CD4-positive, alpha-beta T cell treated with Interleukin-10 for 1 hour (primary cell): ENCODE measurements at regions not wholly inside any gene's neighbourhood (a gene's known extent, or its start where the extent isn't known, plus 50 kb on each side); places are given as distances from the start of the nearest gene placed in this dataset.
"Not testable (repeated sequence)": the region's sequence is repeated elsewhere in the genome, so short reads cannot be mapped to it uniquely, and the experiment has no call there.

Source experiments
- DNase-seq: peaks from one replicate; pipeline ENCODE4 v3.0.0-alpha.2; 2020

GRCh38 chr7:69193061-69193460, 405.2 kb upstream of the AUTS2 start:
- no peak for DNase-seq

- DNase-seq = no peak
These were observed 401.7 kb upstream of the AUTS2 start for GRCh38 chr7:69196593-69196992.

GRCh38 chr7:69198250-69198649, 400.0 kb upstream of the AUTS2 start:
- no peak for DNase-seq

- DNase-seq = peak; percentile 1
These were observed 399.2 kb upstream of the AUTS2 start for GRCh38 chr7:69199041-69199440.

- no peak for DNase-seq
These were observed 398.6 kb upstream of the AUTS2 start for GRCh38 chr7:69199661-69200060.

GRCh38 chr7:69203871-69204270, 394.4 kb upstream of the AUTS2 start:
- DNase-seq = no peak

GRCh38 chr7:69204943-69205342, 393.3 kb upstream of the AUTS2 start:
- DNase-seq = no peak

GRCh38 chr7:69205581-69205980, 392.7 kb upstream of the AUTS2 start:
- no peak for DNase-seq

- no peak for DNase-seq
These were observed 390.0 kb upstream of the AUTS2 start for GRCh38 chr7:69208276-69208675.

- no peak for DNase-seq
These were observed 389.4 kb upstream of the AUTS2 start for GRCh38 chr7:69208848-69209247.

GRCh38 chr7:69211336-69211735, 386.9 kb upstream of the AUTS2 start:
- no peak for DNase-seq

- DNase-seq = no peak
These were observed 386.5 kb upstream of the AUTS2 start for GRCh38 chr7:69211739-69212138.

GRCh38 chr7:69213878-69214277, 384.4 kb upstream of the AUTS2 start:
- no peak for DNase-seq

- DNase-seq = not testable (repeated sequence)
These were observed 382.8 kb upstream of the AUTS2 start for GRCh38 chr7:69215516-69215915.

GRCh38 chr7:69217516-69218350, 380.5 kb upstream of the AUTS2 start:
- DNase-seq = no peak

- DNase-seq = no peak
These were observed 379.7 kb upstream of the AUTS2 start for GRCh38 chr7:69218576-69218975.

GRCh38 chr7:69219381-69219780, 378.9 kb upstream of the AUTS2 start:
- DNase-seq = no peak

- DNase-seq = no peak
These were observed 372.9 kb upstream of the AUTS2 start for GRCh38 chr7:69225259-69225943.

- DNase-seq = no peak
These were observed 370.0 kb upstream of the AUTS2 start for GRCh38 chr7:69228212-69228811.

GRCh38 chr7:69232445-69233376, 365.6 kb upstream of the AUTS2 start:
- DNase-seq = no peak

- DNase-seq = no peak
These were observed 360.7 kb upstream of the AUTS2 start for GRCh38 chr7:69237541-69237940.

- DNase-seq = no peak
These were observed 355.3 kb upstream of the AUTS2 start for GRCh38 chr7:69243016-69243415.

GRCh38 chr7:69244701-69245100, 353.6 kb upstream of the AUTS2 start:
- DNase-seq = no peak
